ENCODE measurements at regions not wholly inside any gene's neighbourhood (a gene's known extent, or its start where the extent isn't known, plus 50 kb on each side); places are given as distances from the start of the nearest gene placed in this dataset.
"Not testable (repeated sequence)": the region's sequence is repeated elsewhere in the genome, so short reads cannot be mapped to it uniquely, and the experiment has no call there.

DNA sequence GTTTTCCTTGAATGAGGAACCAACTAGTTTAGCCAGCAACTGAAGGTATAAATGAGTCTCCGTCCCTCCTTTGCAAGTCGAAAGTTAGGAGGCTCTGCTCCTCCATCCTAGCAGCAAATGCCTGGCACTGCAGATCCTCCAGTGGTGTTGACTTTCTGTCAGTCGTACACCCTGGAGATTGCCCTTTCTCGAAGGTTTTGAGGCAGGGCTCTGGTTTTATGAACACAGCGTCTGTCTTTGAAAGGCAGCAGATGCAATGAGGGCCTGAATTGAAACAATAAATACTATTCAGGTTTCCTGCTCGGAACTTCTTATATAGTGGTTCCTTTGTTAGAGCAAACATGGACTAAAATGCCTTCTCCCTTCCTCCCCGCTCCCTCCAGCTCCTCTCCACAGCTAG lies 284.0 kb downstream of the TMEM38B start:
- DNase-seq (ENCODE audit: low read depth in 3 of 3): no peak

- DNase-seq (ENCODE audit: low read depth in 3 of 3): no peak
Measured at GRCh38 chr9:105978826-105979225, 284.5 kb downstream of the TMEM38B start.

DNA sequence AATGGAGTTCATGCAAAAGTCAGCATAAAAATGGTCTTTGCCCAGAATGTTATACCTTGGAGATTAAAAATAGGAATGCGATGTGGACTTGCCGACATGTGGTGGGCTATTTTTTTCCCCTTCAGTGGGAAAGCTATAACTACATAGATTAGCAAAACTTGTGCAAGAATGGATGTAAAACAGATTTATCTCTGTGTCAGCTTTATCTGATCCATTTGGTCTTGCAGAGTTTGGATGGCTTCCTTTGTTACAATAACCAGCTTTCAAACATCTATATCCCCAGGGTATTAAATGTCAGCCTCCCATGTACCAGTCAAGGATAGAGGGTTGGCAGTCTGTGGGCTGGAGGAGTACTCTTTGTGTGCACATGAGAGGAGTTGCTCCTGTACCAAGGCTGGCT lies 284.9 kb downstream of the TMEM38B start:
- no peak for DNase-seq (ENCODE audit: low read depth in 3 of 3)

GRCh38 chr9:105984714-105985113 lies 290.4 kb downstream of the TMEM38B start:
- DNase-seq (ENCODE audit: low read depth in 3 of 3): no peak

GRCh38 chr9:105993116-105993854 lies 298.9 kb downstream of the TMEM38B start:
- DNase-seq (ENCODE audit: low read depth in 3 of 3): no peak

DNA sequence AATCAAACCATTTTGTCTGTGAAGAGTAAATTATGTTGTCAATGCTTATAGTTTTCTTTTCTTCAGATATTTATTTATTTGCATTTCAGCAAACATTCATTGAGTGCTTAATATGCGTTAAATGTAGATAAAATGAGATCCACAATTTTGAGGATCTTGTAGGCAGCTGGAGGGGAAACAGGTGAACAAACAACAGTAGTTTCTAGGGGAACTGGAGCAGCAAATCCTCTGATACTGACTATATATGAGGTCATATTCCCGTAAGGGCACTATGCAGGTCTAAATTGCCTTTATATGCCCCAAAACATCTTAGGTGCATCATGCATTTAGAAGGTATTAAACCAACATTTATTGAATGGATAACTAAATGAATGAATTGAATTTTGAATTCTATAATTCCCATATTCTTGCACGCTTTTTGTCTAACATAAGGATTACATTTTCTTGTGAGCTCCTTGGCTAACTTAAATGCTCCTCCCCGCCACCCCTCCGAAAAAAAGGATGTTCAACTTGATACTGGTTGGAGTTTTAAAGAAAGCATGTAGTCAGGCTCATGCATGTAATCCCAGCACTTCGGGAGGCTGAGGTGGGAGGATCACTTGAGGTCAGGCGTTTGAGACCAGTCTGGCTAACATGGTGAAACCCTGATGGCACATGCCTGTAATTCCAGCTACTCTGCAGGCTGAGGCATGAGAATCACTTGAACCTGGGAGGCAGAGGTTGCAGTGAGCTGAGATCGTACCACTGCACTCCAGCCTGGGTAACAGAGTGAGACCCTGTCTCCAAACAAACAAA lies 299.8 kb downstream of the TMEM38B start:
- no peak for DNase-seq (ENCODE audit: low read depth in 3 of 3)

DNA sequence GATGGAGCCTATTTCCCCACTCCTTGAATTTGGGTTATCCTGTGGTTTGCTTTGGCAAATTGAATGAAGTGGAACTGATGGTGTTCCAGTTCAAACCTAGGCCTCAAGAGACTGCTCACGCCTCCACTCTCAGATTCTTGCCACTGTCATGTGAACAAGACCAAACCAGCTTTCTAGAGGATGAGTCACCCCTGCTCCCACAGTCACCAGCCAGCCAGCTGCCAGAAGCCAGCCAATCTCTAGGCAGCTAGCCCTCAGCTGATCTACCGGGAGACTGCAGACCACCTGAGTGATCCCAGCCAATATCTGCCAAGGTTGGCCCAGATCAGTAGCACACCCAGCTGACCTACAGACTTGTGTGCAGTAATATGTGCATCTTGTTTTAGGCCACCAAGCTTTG lies 300.6 kb downstream of the TMEM38B start:
- DNase-seq (ENCODE audit: low read depth in 3 of 3): no peak

DNA sequence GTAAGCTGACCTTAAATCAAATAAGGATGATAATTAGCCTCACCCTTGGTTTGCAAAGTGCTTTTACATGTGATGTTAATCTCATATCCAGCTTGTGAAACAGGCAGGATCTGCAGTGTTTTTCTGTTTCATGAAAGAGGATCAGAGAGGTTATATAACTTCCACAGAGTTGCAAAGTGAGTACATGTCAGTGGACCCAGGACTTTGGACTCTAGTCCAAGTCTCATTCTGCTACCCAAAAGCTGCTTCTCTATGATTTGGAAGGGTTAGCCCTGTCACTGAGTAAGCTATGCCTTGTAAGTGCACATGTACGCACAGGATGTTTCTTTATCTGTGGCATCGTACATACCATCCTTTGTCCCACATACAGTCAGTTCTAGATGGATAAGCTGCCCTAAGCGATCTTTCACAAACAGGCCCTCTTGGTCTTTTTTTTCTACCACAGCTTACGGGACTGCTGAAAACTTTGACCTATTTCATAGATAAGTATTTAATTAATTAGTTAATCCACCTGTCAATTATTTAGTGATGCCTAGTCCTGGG lies 322.9 kb downstream of the TMEM38B start:
- DNase-seq (ENCODE audit: low read depth in 3 of 3): no peak

DNA sequence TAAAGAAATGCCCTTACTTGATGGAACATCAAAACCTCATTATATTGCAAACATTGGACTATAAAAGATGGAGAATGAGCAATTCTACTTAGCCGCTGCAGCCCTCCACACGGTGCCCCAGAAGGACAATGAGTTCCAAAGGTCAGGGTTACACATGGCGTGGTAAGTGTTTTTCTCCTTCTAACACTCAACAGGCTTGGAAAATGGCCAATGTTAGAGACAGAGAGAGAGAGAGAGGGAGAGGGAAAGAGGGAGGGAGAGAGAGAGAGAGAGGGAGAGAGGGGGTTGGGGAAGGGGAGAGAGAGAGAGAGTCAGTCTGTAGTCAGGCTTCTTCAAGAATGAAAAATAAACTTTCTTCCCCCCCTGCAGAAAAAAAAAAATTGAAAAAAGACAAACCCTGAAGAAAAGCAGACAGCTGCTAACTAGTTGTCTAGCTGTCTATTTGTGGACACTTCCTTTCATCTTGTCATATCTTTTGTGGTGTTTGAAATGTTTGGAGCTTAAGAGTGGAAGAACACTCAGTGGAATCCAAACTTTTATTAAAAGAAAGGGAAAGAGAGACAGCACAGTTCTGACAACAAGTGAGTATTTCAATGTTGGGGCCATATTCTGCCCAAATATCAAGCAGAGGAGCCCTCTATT lies 324.8 kb downstream of the TMEM38B start:
- no peak for DNase-seq (ENCODE audit: low read depth in 3 of 3)

- DNase-seq (ENCODE audit: low read depth in 3 of 3): no peak
Measured at GRCh38 chr9:106019702-106020101, 325.4 kb downstream of the TMEM38B start.

- DNase-seq (ENCODE audit: low read depth in 3 of 3): no peak
Measured at GRCh38 chr9:106020186-106020585, 325.8 kb downstream of the TMEM38B start.

DNA sequence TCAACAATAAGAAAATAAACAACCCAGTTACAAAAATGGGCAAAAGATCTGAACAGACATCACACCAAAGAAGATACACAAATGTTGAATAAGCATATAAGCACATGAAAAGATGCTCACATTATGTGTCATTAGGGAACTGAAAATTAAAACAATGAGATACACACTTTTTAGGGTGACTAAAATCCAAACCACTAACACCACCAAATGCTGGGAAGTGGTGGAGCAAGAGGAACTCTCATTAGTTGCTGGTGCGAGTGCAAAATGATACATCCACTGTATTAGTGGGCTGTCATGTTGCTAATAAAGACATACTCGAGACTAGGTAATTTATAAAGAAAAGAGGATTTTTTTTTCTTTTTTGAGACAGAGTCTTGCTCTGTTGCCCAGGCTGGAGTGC lies 329.1 kb downstream of the TMEM38B start:
- DNase-seq (ENCODE audit: low read depth in 3 of 3): no peak

DNA sequence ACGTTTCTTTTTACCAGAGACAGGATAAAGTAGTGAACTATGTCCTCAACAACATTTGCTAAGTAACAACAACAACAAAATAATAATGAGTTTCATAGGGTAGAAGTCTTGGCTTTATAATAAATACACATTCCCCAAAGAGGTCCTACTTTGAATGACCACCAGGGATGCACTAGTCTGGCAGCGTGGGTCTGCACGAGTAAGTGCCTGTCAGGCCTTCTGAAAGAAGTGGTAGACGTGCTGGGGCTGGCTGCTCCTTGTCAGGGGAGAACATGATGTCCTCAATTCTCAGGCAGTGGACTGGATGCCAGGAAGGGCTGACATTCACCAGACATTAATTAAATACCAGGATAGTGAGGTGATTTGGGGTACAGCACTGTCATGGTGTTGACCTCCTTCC lies 331.1 kb downstream of the TMEM38B start:
- no peak for DNase-seq (ENCODE audit: low read depth in 3 of 3)

DNA sequence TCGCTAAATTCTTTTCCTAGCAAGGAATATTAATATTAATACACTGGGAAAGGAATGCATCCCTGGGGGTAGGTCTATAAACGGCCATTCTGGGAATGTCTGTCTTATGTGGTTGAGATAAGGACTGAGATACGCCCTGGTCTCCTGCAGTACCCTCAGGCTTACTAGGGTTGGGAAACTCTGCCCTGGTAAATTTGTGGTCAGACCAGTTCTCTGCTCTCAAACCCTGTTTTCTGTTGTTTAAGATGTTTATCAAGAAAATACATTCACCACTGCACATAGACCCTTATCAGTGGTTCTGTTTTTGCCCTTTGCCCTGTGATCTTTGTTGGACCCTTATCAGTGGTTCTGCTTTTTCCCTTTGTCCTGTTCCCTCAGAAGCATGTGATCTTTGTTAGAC lies 335.8 kb downstream of the TMEM38B start:
- DNase-seq (ENCODE audit: low read depth in 3 of 3): not testable (repeated sequence)

- no peak for DNase-seq (ENCODE audit: low read depth in 3 of 3)
Measured at GRCh38 chr9:106032978-106033377, 338.6 kb downstream of the TMEM38B start.

DNA sequence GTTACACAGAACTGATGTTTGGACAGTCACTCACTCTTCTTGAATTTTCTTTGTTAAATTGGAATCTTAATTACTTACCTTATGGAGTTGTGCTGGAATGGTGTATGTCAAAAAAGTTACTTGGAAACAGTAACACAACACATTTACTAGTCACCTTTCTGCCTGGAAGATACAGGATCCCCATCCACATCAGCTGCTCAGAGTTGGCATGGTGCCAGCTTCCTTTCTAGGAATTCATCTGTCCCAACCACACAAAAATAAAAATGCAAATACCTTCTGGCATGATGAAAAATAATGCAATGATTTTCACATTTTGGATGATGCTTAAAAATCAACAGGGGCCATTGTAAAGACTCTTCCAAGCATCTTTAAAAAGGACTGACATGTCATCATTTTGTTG lies 341.5 kb downstream of the TMEM38B start:
- DNase-seq (ENCODE audit: low read depth in 3 of 3): no peak

GRCh38 chr9:106038266-106039001 lies 344.1 kb downstream of the TMEM38B start:
- no peak for DNase-seq (ENCODE audit: low read depth in 3 of 3)

DNA sequence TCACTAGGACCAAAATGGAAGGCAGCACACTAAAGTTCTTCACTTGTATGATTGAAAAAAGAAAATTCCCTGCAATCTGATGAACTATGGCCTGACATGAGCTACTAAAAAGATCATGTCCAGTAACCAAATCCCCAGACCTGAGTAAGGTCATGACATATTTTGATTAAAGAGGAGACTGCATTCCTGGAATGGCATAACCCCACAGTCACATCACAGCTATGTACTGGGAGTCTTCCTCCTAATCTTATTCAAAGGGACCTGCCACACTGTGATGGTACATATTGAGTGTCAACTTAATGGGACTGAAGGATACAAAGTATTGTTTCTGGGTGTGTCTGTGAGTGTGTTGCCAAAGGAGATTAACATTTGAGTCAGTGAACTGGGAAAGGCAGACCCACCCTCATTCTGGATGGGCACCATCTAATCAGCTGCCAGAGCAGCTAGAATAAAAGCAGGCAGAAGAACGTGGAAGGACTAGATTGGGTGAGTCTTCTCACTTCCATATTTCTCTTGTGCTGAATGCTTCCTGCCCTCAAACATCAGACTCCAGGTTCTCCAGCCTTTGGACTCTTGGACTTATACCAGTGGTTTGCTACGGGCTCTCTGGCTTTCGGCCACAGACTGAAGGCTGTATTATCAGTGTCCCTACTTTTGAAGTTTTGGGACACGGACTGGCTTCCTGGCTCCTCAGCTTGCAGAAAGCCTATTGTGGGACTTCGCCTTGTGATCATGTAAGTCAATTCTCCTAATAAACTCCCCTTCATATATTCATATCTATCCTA lies 345.0 kb downstream of the TMEM38B start:
- no peak for DNase-seq (ENCODE audit: low read depth in 3 of 3)

DNA sequence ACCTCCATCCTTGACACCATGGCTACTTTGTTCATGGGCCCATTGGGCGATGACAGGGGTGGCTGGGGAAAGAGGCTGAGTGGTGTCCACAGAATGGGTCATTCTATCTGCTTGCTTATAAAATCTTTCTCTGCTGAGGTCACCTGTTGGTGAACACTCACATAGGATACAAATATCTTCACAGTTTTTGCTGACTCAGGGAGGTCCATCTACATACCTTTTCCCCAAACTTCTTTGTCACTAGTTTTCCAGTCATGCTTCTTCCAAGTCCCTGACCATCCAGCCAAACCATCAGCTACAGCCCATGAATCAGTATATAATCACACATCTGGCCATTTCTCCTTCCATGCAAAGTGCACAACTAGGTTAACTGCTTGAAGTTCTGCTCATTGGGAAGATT lies 347.6 kb downstream of the TMEM38B start:
- not testable (repeated sequence) for DNase-seq (ENCODE audit: low read depth in 3 of 3)

DNA sequence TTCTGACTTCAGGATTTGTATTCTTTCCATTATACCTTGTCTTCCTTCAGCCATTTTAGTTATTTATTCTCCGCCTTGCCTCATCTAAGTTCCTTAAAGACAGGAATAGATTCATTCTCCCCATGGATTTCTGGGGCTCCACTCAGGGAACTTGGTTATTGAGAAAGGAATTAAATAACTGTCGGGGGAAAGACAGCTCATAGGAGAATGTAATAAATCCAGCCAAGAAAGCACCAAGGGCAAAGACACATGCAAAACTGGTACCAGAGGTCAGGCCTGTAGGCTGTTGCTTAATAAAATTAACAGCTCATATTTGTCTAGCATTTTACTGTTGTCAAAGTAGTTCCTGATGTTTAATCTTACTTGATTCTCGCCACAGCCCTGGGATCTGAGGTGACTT lies 357.2 kb downstream of the TMEM38B start:
- DNase-seq (ENCODE audit: low read depth in 3 of 3): no peak

DNA sequence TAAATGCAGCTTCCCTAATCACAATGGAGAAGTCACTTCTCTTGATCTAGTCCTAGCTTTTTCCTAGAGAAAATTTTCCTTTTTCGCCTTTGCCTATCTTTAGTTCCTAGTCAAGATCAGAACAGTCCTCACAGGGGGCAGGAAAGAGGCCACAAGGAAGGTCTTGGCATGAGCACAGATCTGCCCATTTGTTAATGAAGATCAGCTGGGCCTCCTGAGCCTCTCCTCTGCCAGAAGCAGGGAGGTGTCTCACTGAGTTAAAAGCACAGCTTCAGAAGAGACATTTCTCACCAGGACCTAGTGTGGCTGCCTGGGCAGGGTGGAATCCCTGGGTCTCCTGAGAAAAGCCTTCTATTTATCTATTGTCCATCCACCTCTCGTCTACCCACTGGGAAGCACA lies 357.8 kb downstream of the TMEM38B start:
- no peak for DNase-seq (ENCODE audit: low read depth in 3 of 3)
